ENCODE measurements at regions not wholly inside any gene's neighbourhood (a gene's known extent, or its start where the extent isn't known, plus 50 kb on each side); places are given as distances from the start of the nearest gene placed in this dataset.

GRCh38 chr9:94198414-94198813 is 60.7 kb upstream of the ZNF169 start:
- Histone ChIP-seq H3K9me3 (ENCODE audit: control insufficient read depth in 1 of 2, low read length in 2 of 2) (peaks cover 8 to 15% of the 10 kb centered on the region in 2 donors), H3K36me3 (ENCODE audit: control insufficient read depth in 1 of 2, insufficient read depth in 2 of 2, low read length in 2 of 2) (peaks cover 0 to 10% of the 10 kb centered on the region in 2 donors), H3K27ac (ENCODE audit: low read length) (no peak overlapping the region), H3K4me1 (ENCODE audit: control insufficient read depth in 1 of 2, insufficient read depth in 2 of 2, low read length in 2 of 2) (no peaks in the 10 kb centered on the region), H3K4me3 (ENCODE audit: low read depth in 1 of 2, low read length in 2 of 2) (no peak overlapping the region), H3K27me3 (ENCODE audit: low read depth, low read length) (no peaks in the 10 kb centered on the region)

GRCh38 chr9:94199776-94200175 is 59.3 kb upstream of the ZNF169 start:
- Histone ChIP-seq H3K9me3 (ENCODE audit: control insufficient read depth in 1 of 2, low read length in 2 of 2) (peaks cover 8 to 15% of the 10 kb centered on the region in 2 donors), H3K4me3 (ENCODE audit: low read depth in 1 of 2, low read length in 2 of 2) (no peak overlapping the region), H3K4me1 (ENCODE audit: control insufficient read depth in 1 of 2, insufficient read depth in 2 of 2, low read length in 2 of 2) (no peaks in the 10 kb centered on the region), H3K27me3 (ENCODE audit: low read depth, low read length) (no peaks in the 10 kb centered on the region), H3K36me3 (ENCODE audit: control insufficient read depth in 1 of 2, insufficient read depth in 2 of 2, low read length in 2 of 2) (peaks cover 0 to 10% of the 10 kb centered on the region in 2 donors), H3K27ac (ENCODE audit: low read length) (no peak overlapping the region)

GRCh38 chr9:94204174-94204573 is 54.9 kb upstream of the ZNF169 start:
- H3K4me1 ChIP-seq (ENCODE audit: control insufficient read depth in 1 of 2, insufficient read depth in 2 of 2, low read length in 2 of 2): no peaks in the 10 kb centered on the region
- peaks cover 0 to 3% of the 10 kb centered on the region in 2 donors for H3K9me3 ChIP-seq (ENCODE audit: control insufficient read depth in 1 of 2, low read length in 2 of 2)
- H3K27ac ChIP-seq (ENCODE audit: low read length): no peak overlapping the region
- H3K4me3 ChIP-seq (ENCODE audit: low read depth in 1 of 2, low read length in 2 of 2): no peak overlapping the region
- no peaks in the 10 kb centered on the region for H3K27me3 ChIP-seq (ENCODE audit: low read depth, low read length)
- no peaks in the 10 kb centered on the region for H3K36me3 ChIP-seq (ENCODE audit: control insufficient read depth in 1 of 2, insufficient read depth in 2 of 2, low read length in 2 of 2)

- Histone ChIP-seq H3K4me3 (ENCODE audit: low read depth in 1 of 2, low read length in 2 of 2) (no peak overlapping the region), H3K27me3 (ENCODE audit: low read depth, low read length) (no peaks in the 10 kb centered on the region), H3K36me3 (ENCODE audit: control insufficient read depth in 1 of 2, insufficient read depth in 2 of 2, low read length in 2 of 2) (no peaks in the 10 kb centered on the region), H3K27ac (ENCODE audit: low read length) (no peak overlapping the region), H3K4me1 (ENCODE audit: control insufficient read depth in 1 of 2, insufficient read depth in 2 of 2, low read length in 2 of 2) (no peaks in the 10 kb centered on the region), H3K9me3 (ENCODE audit: control insufficient read depth in 1 of 2, low read length in 2 of 2) (peaks cover 0 to 3% of the 10 kb centered on the region in 2 donors)
Observed at GRCh38 chr9:94207781-94208180, 51.3 kb upstream of the ZNF169 start.

All from muscle layer of duodenum (tissue), 2 donors.